ENCODE measurements at regions not wholly inside any gene's neighbourhood (a gene's known extent, or its start where the extent isn't known, plus 50 kb on each side); places are given as distances from the start of the nearest gene placed in this dataset.

GRCh38 chr18:41410006-41410405 lies 545.0 kb upstream of the PIK3C3 start:
- BruUV-seq (replicated peaks), result no TSS peak
- Mint-ChIP-seq H3K9me3 (ENCODE audit: unreplicated experiment) (no peaks in the 10 kb centered on the region), H3K4me1 (ENCODE audit: low read depth, unreplicated experiment) (no peaks in the 10 kb centered on the region), H3K4me3 (ENCODE audit: unreplicated experiment) (no peak overlapping the region), H3K27me3 (ENCODE audit: insufficient read depth, unreplicated experiment) (no peaks in the 10 kb centered on the region), H3K27ac (ENCODE audit: unreplicated experiment) (no peak overlapping the region), H3K36me3 (ENCODE audit: insufficient read depth, unreplicated experiment) (no peaks in the 10 kb centered on the region)
- no peak for DNase-seq
- CTCF ChIA-PET, result no interaction called here
- no peak overlapping the region for H3K4me3 ChIP-seq (ENCODE audit: low read depth, low read length)
- POLR2A ChIA-PET, result no interaction called here
- H3K27me3 ChIP-seq (replicated peaks; ENCODE audit: control insufficient read depth, insufficient read depth, low read length), result no peaks in the 10 kb centered on the region
- no peaks in the 10 kb centered on the region for H3K9me3 ChIP-seq
- intact Hi-C loops (cut with micrococcal nuclease; ENCODE audit: unreplicated experiment), result no loop called here
- no peaks in the 10 kb centered on the region for H3K4me1 ChIP-seq
- TF ChIP-seq CTCF (IDR thresholded peaks at IDR 0.05; ENCODE audit: insufficient read depth in 1 of 2, low read depth in 1 of 2, low read length in 1 of 2, severe bottlenecking in 1 of 2, unreplicated experiment in 1 of 2), result no peak
- no peaks in the 10 kb centered on the region for H3K36me3 ChIP-seq (ENCODE audit: control insufficient read depth, insufficient read depth, low read length)

GRCh38 chr18:41406834-41407233 lies 548.2 kb upstream of the PIK3C3 start:
- no peak for TF ChIP-seq CTCF (IDR thresholded peaks at IDR 0.05; ENCODE audit: insufficient read depth in 1 of 2, low read depth in 1 of 2, low read length in 1 of 2, severe bottlenecking in 1 of 2, unreplicated experiment in 1 of 2)
- H3K27me3 Mint-ChIP-seq (ENCODE audit: insufficient read depth, unreplicated experiment), result no peaks in the 10 kb centered on the region
- DNase-seq, result no peak
- H3K36me3 Mint-ChIP-seq (ENCODE audit: insufficient read depth, unreplicated experiment), result no peaks in the 10 kb centered on the region
- POLR2A ChIA-PET, result no interaction called here
- Histone ChIP-seq H3K4me1 (no peaks in the 10 kb centered on the region), H3K27me3 (replicated peaks; ENCODE audit: control insufficient read depth, insufficient read depth, low read length) (no peaks in the 10 kb centered on the region), H3K4me3 (ENCODE audit: low read depth, low read length) (no peak overlapping the region), H3K36me3 (ENCODE audit: control insufficient read depth, insufficient read depth, low read length) (no peaks in the 10 kb centered on the region), H3K9me3 (no peaks in the 10 kb centered on the region)
- no peak overlapping the region for H3K4me3 Mint-ChIP-seq (ENCODE audit: unreplicated experiment)
- intact Hi-C loops (cut with micrococcal nuclease; ENCODE audit: unreplicated experiment), result no loop called here
- H3K27ac Mint-ChIP-seq (ENCODE audit: unreplicated experiment), result no peak overlapping the region
- H3K4me1 Mint-ChIP-seq (ENCODE audit: low read depth, unreplicated experiment), result no peaks in the 10 kb centered on the region
- H3K9me3 Mint-ChIP-seq (ENCODE audit: unreplicated experiment), result no peaks in the 10 kb centered on the region
- no TSS peak for BruUV-seq (replicated peaks)
- CTCF ChIA-PET, result no interaction called here

- Histone ChIP-seq H3K4me3 (ENCODE audit: low read depth, low read length) (no peak overlapping the region), H3K4me1 (no peaks in the 10 kb centered on the region), H3K36me3 (ENCODE audit: control insufficient read depth, insufficient read depth, low read length) (no peaks in the 10 kb centered on the region), H3K9me3 (no peaks in the 10 kb centered on the region), H3K27me3 (replicated peaks; ENCODE audit: control insufficient read depth, insufficient read depth, low read length) (no peaks in the 10 kb centered on the region)
- ChIA-PET CTCF (no interaction called here), POLR2A (no interaction called here)
- Mint-ChIP-seq H3K9me3 (ENCODE audit: unreplicated experiment) (no peaks in the 10 kb centered on the region), H3K4me3 (ENCODE audit: unreplicated experiment) (no peak overlapping the region), H3K4me1 (ENCODE audit: low read depth, unreplicated experiment) (peaks cover 2% of the 10 kb centered on the region), H3K27me3 (ENCODE audit: insufficient read depth, unreplicated experiment) (no peaks in the 10 kb centered on the region), H3K36me3 (ENCODE audit: insufficient read depth, unreplicated experiment) (no peaks in the 10 kb centered on the region), H3K27ac (ENCODE audit: unreplicated experiment) (no peak overlapping the region)
- no peak for DNase-seq
- no TSS peak for BruUV-seq (replicated peaks)
- intact Hi-C loops (cut with micrococcal nuclease; ENCODE audit: unreplicated experiment), result loop anchor here (10.0 kb wide), 1 partner anchor 508 kb away; no protein-coding TSS in a partner anchor
- no peak for TF ChIP-seq CTCF (IDR thresholded peaks at IDR 0.05; ENCODE audit: insufficient read depth in 1 of 2, low read depth in 1 of 2, low read length in 1 of 2, severe bottlenecking in 1 of 2, unreplicated experiment in 1 of 2)
These were observed 558.2 kb upstream of the PIK3C3 start for GRCh38 chr18:41396861-41397260.

All from Caco-2 (cell line).